Body of pancreas (tissue), 4 donors: ENCODE measurements at regions not wholly inside any gene's neighbourhood (a gene's known extent, or its start where the extent isn't known, plus 50 kb on each side); places are given as distances from the start of the nearest gene placed in this dataset.

Source experiments
- POLR2A ChIP-seq, 3 donors: fragments of 450-650 bp; IDR thresholded peaks; one replicate each; pipeline ENCODE4 v1.6.1; 2016; ENCODE audit warnings: antibody characterized with exemption in 3 of 3, mild to moderate bottlenecking in 2 of 3
- TF ChIP-seq, protein P1 (sequence below), 7 experiments: fragments of 450-650 bp in 4 of 7; fragments of 200-600 bp in 3 of 7; sonication (generic) in 3 of 7; IDR thresholded peaks; one replicate each; pipeline ENCODE4 v1.5.1; 2016 to 2019; ENCODE audit warnings: antibody characterized with exemption in 7 of 7

DNA sequence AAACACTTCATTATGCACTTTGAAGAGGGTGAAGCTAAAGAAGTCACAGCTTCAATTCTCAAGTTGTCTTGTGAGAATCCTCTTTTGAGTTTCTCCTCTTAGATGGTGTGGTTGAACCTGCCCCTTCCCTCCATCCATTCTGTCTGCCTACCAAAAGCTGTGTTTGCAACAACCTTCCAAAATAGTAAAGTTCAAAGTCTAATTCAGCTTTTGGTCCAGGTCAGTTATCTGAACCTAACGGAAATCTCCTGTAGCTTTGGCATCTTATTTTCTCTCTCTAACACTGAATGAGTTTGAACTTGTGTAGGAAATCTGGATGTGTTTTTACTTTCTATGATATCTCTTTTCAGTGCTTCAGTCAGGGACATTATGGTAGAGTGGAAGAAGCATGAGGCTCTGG, 201.7 kb upstream of the AR start:
- TF ChIP-seq, protein P1, sequence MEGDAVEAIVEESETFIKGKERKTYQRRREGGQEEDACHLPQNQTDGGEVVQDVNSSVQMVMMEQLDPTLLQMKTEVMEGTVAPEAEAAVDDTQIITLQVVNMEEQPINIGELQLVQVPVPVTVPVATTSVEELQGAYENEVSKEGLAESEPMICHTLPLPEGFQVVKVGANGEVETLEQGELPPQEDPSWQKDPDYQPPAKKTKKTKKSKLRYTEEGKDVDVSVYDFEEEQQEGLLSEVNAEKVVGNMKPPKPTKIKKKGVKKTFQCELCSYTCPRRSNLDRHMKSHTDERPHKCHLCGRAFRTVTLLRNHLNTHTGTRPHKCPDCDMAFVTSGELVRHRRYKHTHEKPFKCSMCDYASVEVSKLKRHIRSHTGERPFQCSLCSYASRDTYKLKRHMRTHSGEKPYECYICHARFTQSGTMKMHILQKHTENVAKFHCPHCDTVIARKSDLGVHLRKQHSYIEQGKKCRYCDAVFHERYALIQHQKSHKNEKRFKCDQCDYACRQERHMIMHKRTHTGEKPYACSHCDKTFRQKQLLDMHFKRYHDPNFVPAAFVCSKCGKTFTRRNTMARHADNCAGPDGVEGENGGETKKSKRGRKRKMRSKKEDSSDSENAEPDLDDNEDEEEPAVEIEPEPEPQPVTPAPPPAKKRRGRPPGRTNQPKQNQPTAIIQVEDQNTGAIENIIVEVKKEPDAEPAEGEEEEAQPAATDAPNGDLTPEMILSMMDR (IDR thresholded peaks at IDR 0.05): no peak
- no peak for TF ChIP-seq POLR2A (IDR thresholded peaks at IDR 0.05)
